ENCODE measurements at regions not wholly inside any gene's neighbourhood (a gene's known extent, or its start where the extent isn't known, plus 50 kb on each side); places are given as distances from the start of the nearest gene placed in this dataset.

DNA sequence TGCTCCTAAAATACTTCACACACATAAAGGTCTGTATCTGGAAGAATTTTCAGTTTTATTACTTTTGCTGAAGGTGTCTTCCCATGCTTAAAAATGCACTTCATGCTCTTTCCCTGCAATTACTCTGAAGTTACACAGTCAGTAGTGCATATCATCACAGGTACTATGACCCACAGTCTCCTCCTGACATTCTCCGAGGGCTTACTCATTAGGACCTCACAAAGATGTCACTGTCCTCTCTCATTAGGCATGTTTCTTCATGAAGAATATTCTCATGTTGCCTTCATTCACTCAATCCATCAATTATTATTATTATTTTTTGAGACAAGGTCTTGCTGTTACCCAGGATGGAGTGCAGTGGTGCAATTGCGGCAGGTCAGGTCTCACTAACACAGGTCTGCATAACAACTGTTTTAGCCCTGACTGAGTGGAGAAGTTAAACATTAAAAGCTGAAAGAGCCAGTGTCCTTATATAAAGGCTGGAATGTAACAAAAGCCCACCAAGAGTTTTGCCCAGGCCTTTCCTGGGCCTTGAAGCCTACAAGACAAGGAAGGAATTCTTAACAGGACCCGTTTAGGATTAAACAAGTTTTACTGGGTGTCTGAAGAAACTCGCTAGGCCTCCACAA lies 119.5 kb upstream of the WSCD2 start:
- no peak for DNase-seq (ENCODE audit: low read depth)
- H3K4me3 ChIP-seq (ENCODE audit: control insufficient read depth, low read depth, low read length) = no peak overlapping the region
- TF ChIP-seq, protein P1, sequence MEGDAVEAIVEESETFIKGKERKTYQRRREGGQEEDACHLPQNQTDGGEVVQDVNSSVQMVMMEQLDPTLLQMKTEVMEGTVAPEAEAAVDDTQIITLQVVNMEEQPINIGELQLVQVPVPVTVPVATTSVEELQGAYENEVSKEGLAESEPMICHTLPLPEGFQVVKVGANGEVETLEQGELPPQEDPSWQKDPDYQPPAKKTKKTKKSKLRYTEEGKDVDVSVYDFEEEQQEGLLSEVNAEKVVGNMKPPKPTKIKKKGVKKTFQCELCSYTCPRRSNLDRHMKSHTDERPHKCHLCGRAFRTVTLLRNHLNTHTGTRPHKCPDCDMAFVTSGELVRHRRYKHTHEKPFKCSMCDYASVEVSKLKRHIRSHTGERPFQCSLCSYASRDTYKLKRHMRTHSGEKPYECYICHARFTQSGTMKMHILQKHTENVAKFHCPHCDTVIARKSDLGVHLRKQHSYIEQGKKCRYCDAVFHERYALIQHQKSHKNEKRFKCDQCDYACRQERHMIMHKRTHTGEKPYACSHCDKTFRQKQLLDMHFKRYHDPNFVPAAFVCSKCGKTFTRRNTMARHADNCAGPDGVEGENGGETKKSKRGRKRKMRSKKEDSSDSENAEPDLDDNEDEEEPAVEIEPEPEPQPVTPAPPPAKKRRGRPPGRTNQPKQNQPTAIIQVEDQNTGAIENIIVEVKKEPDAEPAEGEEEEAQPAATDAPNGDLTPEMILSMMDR (IDR thresholded peaks at IDR 0.05; ENCODE audit: control insufficient read depth, insufficient read depth, low read depth, low read length, missing control alignments) = no peak

DNA sequence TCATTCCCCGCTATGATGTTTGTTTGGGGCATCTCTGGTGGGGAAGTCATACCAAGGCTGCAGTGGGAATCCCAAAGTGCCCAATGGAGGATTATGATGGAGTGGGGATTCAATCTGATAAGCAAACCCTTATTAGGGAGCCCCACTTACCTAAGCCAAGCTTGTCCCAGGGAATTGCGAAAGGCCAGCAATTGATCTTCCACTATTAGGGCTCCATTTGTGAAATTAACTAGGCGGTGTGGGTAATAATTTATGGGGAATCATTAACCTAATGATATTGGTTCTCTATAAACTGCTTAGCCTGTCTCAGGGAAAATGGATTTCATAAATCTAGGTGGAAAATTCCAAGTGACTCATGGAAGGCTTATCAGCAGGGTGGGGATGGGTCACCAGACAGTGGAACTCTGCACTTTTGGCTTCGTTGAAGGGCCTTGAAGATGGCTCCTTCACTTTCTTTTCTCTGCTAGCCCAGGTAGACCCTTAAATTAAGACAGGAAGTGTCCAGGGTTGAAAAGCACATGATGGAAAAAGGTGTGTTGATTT lies 113.0 kb upstream of the WSCD2 start:
- H3K4me3 ChIP-seq (ENCODE audit: control insufficient read depth, low read depth, low read length) = no peak overlapping the region
- TF ChIP-seq, protein P1 (IDR thresholded peaks at IDR 0.05; ENCODE audit: control insufficient read depth, insufficient read depth, low read depth, low read length, missing control alignments) = no peak

DNA sequence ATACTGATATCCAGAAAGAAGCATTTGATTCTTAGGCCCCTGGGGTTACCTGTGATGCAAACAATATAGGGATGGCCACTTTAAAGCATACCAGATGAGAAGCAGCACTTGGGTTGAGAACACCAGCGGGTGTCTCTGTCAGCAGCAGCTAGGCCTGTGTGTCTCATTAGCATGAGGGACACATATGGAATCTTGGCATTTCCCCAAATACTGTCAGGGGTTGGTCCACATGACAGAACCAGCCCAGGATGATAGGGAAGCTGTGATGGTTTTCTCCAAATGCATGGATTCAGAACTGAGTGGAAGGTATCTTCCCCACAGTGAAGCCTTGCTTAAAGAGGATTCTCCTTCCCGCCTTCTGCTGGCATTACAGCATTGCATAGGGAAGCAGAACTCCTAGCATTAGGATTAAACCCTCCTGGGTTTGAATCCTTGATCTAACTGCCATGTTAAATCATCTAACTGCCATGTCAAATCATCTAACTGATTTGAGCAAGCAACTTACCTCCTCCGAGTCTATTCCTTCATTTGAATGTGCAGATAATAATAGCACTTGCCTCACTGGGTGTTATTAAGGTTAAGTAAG lies 111.5 kb upstream of the WSCD2 start:
- TF ChIP-seq, protein P1 (IDR thresholded peaks at IDR 0.05; ENCODE audit: control insufficient read depth, insufficient read depth, low read depth, low read length, missing control alignments) = no peak
- DNase-seq (ENCODE audit: low read depth) = no peak
- H3K4me3 ChIP-seq (ENCODE audit: control insufficient read depth, low read depth, low read length) = no peak overlapping the region

More for the DNA sequence above, 113.0 kb upstream of the WSCD2 start:
- no peak for DNase-seq (ENCODE audit: low read depth)

DNA sequence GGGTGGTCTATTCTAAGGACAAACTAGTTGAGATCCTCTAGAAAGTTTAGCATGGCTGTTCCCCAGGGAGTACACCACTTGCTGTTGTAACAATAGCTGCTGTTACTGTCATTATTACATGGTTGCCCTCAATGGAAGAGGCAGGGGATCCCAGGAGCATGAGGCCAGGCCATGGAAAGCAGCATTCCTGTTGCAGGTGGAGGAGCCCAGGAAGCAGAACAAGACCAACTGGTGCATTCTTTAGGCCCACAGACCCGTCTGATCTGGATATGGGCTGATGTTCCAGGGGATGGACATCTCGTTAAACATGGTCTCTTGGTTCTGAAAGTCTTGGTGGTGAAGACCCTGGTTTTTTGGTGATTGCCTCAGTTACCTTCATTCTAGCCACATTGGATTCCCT lies 109.2 kb upstream of the WSCD2 start:
- no peak overlapping the region for H3K4me3 ChIP-seq (ENCODE audit: control insufficient read depth, low read depth, low read length)
- TF ChIP-seq, protein P1 (IDR thresholded peaks at IDR 0.05; ENCODE audit: control insufficient read depth, insufficient read depth, low read depth, low read length, missing control alignments) = no peak
- no peak for DNase-seq (ENCODE audit: low read depth)

DNA sequence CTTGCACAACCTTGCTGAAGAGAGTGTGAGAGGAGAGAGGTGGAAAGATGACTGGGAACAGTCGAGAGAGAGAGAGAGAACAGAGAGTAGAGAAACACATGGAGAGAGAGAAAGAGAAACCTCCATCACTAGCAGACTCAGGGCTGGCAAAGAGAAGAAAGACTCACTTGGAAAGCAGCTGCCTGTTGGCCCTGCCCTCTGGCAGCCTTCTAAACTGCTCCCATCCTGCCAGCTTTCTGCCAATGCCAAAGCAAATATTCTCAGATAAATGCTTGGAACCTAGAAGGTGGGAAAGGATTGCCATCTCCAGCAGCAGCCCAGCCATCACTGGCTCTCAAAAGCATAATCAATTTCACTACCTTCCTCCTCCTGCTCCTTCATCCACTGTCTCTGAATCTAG lies 107.9 kb upstream of the WSCD2 start:
- H3K4me3 ChIP-seq (ENCODE audit: control insufficient read depth, low read depth, low read length) = no peak overlapping the region
- TF ChIP-seq, protein P1 (IDR thresholded peaks at IDR 0.05; ENCODE audit: control insufficient read depth, insufficient read depth, low read depth, low read length, missing control alignments) = no peak
- no peak for DNase-seq (ENCODE audit: low read depth)

DNA sequence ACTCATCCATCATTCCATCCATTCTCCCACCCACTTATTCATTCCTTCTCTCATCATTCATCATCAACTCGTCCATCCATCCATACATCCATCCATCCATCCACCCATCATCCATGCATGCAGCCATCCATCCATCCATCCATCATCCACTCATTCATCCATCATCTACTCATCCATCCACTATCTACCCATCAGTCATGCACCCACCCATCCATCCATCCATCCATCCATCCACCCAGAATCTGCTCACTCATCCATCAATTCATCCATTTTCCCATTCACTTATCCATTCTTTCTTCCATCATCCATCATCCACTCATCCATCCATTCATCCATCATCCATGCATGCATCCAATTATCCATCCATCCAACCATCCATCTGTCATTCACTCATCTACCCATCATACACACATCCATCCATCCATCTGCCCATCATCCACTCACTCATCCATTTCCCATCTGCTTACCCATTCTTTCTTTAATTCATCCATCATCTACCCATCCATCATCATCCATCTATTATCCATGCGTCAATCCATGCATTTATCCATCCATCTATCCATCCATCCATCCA lies 107.1 kb upstream of the WSCD2 start:
- H3K4me3 ChIP-seq (ENCODE audit: control insufficient read depth, low read depth, low read length) = no peak overlapping the region
- DNase-seq (ENCODE audit: low read depth) = no peak
- TF ChIP-seq, protein P1 (IDR thresholded peaks at IDR 0.05; ENCODE audit: control insufficient read depth, insufficient read depth, low read depth, low read length, missing control alignments) = no peak
